HepG2 (cell line): ENCODE measurements at regions not wholly inside any gene's neighbourhood (a gene's known extent, or its start where the extent isn't known, plus 50 kb on each side); places are given as distances from the start of the nearest gene placed in this dataset.
A peak's percentile ranks its signal among the peaks of the same experiment; 100 is the strongest.

Experiments
- ATAC-seq: fragments of 200-7000 bp; cut with Tn5 transposase; 3 replicates; pipeline ENCODE4 v1.9.1; 2020; ENCODE audit warnings: mild to moderate bottlenecking, moderate library complexity
- BruUV-seq: library from RNA; stranded (reverse); fragments of 400-500 nt; replicated peaks from 2 replicates; lab custom pipeline; 2021; lab: Mats Ljungman, UMichigan
- CTCF ChIA-PET: fragments of 300-600 bp; formaldehyde crosslinking; extraction: SDS; loops from one replicate; lab custom pipeline; 2021; ENCODE audit warnings: low total read pairs, inconsistent platforms, low intra/inter-chr PET ratio; lab: Yijun Ruan, JAX
- POLR2A ChIA-PET: fragments of 350-600 bp; sonication (Branson Sonifier 250); formaldehyde crosslinking; loops from one replicate; lab custom pipeline; 2020; ENCODE audit warnings: antibody characterized with exemption, inconsistent platforms; lab: Yijun Ruan, JAX
- DNase-seq: peaks from one replicate; pipeline ENCODE4 v3.0.0-alpha.2; 2015; ENCODE audit warnings: low spot score
- FAIRE-seq: peaks from 3 replicates; lab custom pipeline; 2011; peaks lifted over from hg19 to GRCh38; lab: Jason Lieb, UNC
- H2AFZ ChIP-seq: one replicate; pipeline ENCODE4 v1.6.1; 2011; ENCODE audit warnings: low read length, inconsistent platforms
- H3K27ac ChIP-seq: fragments of 300-600 bp; 3 replicates; pipeline ENCODE4 v1.8.0; 2011; ENCODE audit warnings: mixed run types, mild to moderate bottlenecking, mixed read lengths, low read length, inconsistent platforms; ENCODE audit not compliant: insufficient read depth; ENCODE audit errors: extremely low read length
- H3K27me3 ChIP-seq, 2 experiments: fragments of 200-600 bp in 1 of 2; 2 replicates in 1 of 2; 3 replicates in 1 of 2; pipeline versions ENCODE4 v1.6.0 to v1.8.0; 2011; ENCODE audit warnings: low read length in 2 of 2, mild to moderate bottlenecking in 2 of 2, moderate library complexity in 2 of 2, inconsistent platforms in 1 of 2; ENCODE audit not compliant: insufficient read depth in 2 of 2, control insufficient read depth in 1 of 2
- H3K36me3 ChIP-seq, 2 experiments: fragments of 200-600 bp in 1 of 2; replicated peaks in 1 of 2; 2 replicates in 1 of 2; 3 replicates in 1 of 2; pipeline versions ENCODE4 v1.5.1 to v1.8.0; 2011; ENCODE audit warnings: low read length in 2 of 2, inconsistent platforms in 1 of 2; ENCODE audit not compliant: insufficient read depth in 2 of 2, control insufficient read depth in 1 of 2
- H3K4me1 ChIP-seq: 2 replicates; pipeline ENCODE4 v1.5.1; 2012; ENCODE audit warnings: low read length, inconsistent platforms; ENCODE audit not compliant: insufficient read depth
- H3K4me2 ChIP-seq: 2 replicates; pipeline ENCODE4 v1.6.0; 2011; ENCODE audit warnings: low read depth, low read length, inconsistent platforms
- H3K4me3 ChIP-seq, 3 experiments: fragments of 200-600 bp in 1 of 3; sonication (generic), shearing (Covaris generic) in 1 of 3; replicated peaks in 1 of 3; 2 replicates each; pipeline ENCODE4 v1.5.1; 2011 to 2016; ENCODE audit warnings: low read length in 3 of 3, inconsistent platforms in 2 of 3, low read depth in 2 of 3, mild to moderate bottlenecking in 2 of 3, control low read depth in 1 of 3, mixed read lengths in 1 of 3; ENCODE audit not compliant: insufficient read depth in 1 of 3
- H3K79me2 ChIP-seq: one replicate; pipeline ENCODE4 v1.6.1; 2011; ENCODE audit warnings: low read length, inconsistent platforms; ENCODE audit not compliant: insufficient read depth
- H3K9ac ChIP-seq: 2 replicates; pipeline ENCODE4 v1.6.0; 2011; ENCODE audit warnings: mild to moderate bottlenecking, low read depth, low read length, inconsistent platforms; ENCODE audit not compliant: insufficient read depth
- H3K9me3 ChIP-seq: 2 replicates; pipeline ENCODE4 v1.5.1; 2012; ENCODE audit warnings: mild to moderate bottlenecking, low read length
- H4K20me1 ChIP-seq: 2 replicates; pipeline ENCODE4 v1.6.0; 2011; ENCODE audit warnings: inconsistent platforms, mild to moderate bottlenecking, low read length, moderate library complexity; ENCODE audit not compliant: insufficient read depth
- CREB1 ChIP-seq, 2 experiments: fragments of 450-650 bp in 1 of 2; IDR thresholded peaks; 2 replicates each; pipeline ENCODE4 v1.6.1; 2016 to 2017; ENCODE audit warnings: control low read depth in 1 of 2, mild to moderate bottlenecking in 1 of 2, missing compliant biosample characterization in 1 of 2, missing genetic modification characterization in 1 of 2
- EZH2 ChIP-seq: conservative IDR thresholded peaks from 2 replicates; pipeline ENCODE4 v1.6.1; 2012; ENCODE audit warnings: mild to moderate bottlenecking, low read depth, low read length, moderate library complexity
- HMGXB3 ChIP-seq: sonication (generic); formaldehyde crosslinking; IDR thresholded peaks from 2 replicates; pipeline ENCODE4 v1.4.0; 2020; ENCODE audit warnings: missing genetic modification reagents, borderline replicate concordance
- THAP7 ChIP-seq: sonication (generic); formaldehyde crosslinking; IDR thresholded peaks from 2 replicates; pipeline ENCODE4 v1.8.1; 2023; ENCODE audit warnings: mild to moderate bottlenecking, missing genetic modification reagents
- ZIK1 ChIP-seq: sonication (generic); formaldehyde crosslinking; IDR thresholded peaks from 2 replicates; pipeline ENCODE4 v1.5.0; 2020; ENCODE audit warnings: mild to moderate bottlenecking, low read depth, missing genetic modification reagents, borderline replicate concordance
- WGBS: methylation state at CpG from one replicate; pipeline ENCODE4 v1.1.6; 2017; ENCODE audit warnings: low lambda C conversion rate; 5-methylcytosine and 5-hydroxymethylcytosine counted together
- in situ Hi-C: cut with HindIII; loops from 2 replicates; pipeline ENCODE4 v1.10.0; 2017; ENCODE audit warnings: low pct_unique_long_range_greater_than_20kb; ENCODE audit not compliant: extremely low pct_ligation_motif_present
- intact Hi-C: fragments of 100-400 bp; cut with micrococcal nuclease; formaldehyde crosslinking; loops from one replicate; pipeline ENCODE4 v1.10.0; 2022; ENCODE audit not compliant: unreplicated experiment

GRCh38 chr6:18693881-18694280, 306.7 kb downstream of the RNF144B start:
- Histone ChIP-seq H3K4me1 (no peaks in the 10 kb centered on the region), H3K4me2 (no peak overlapping the region), H3K79me2 (no peaks in the 10 kb centered on the region), H3K27ac (no peak overlapping the region), H2AFZ (no peak overlapping the region), H3K9me3 (no peaks in the 10 kb centered on the region), H3K9ac (no peak overlapping the region), H3K4me3 (no peak overlapping the region), H3K27me3 (no peaks in the 10 kb centered on the region; a peak in 1 of 5 replicates), H3K36me3 (no peaks in the 10 kb centered on the region), H4K20me1 (no peaks in the 10 kb centered on the region)
- ChIA-PET CTCF (no interaction called here), POLR2A (no interaction called here)
- 5% methylated on average over 6 of the region's 6 CpGs for WGBS
- no peak for FAIRE-seq
- no peak for ATAC-seq
- BruUV-seq, result no TSS peak
- in situ Hi-C loops (no loop called here), intact Hi-C loops (no loop called here)
- TF ChIP-seq HMGXB3 (CRISPR knock-in tag) (no peak), CREB1 (IDR thresholded peaks at IDR 0.05) (0 out of 2 replicates have a peak, but pooled peaks have one; percentile 30), CREB1 (CRISPR knock-in tag; IDR thresholded peaks at IDR 0.05) (no peak), EZH2 (no peak), THAP7 (no peak), ZIK1 (CRISPR knock-in tag) (no peak)
- DNase-seq, result no peak
